Gastroesophageal sphincter (tissue), 4 donors: ENCODE measurements at regions not wholly inside any gene's neighbourhood (a gene's known extent, or its start where the extent isn't known, plus 50 kb on each side); places are given as distances from the start of the nearest gene placed in this dataset.

Experiments
- ATAC-seq: fragments of 150-250 bp; one replicate; pipeline ENCODE4 v1.9.1; 2016; ENCODE audit warnings: mild to moderate bottlenecking, moderate library complexity
- H3K27ac ChIP-seq, 4 donors: fragments of 200-600 bp; sonication (generic) in 3 of 4; 1 replicate in 3 of 4; 2 replicates in 1 of 4; pipeline ENCODE4 v1.5.1; 2016 to 2019
- H3K27me3 ChIP-seq: fragments of 200-600 bp; sonication (generic); one replicate; pipeline ENCODE4 v1.5.1; 2019
- H3K36me3 ChIP-seq, 2 donors: fragments of 200-600 bp; sonication (generic); one replicate each; pipeline ENCODE4 v1.5.1; 2019; ENCODE audit warnings: control low read depth in 1 of 2
- H3K4me1 ChIP-seq, 3 donors: fragments of 200-600 bp; sonication (generic); 1 replicate in 2 of 3; 2 replicates in 1 of 3; pipeline ENCODE4 v1.5.1; 2016 to 2019; ENCODE audit warnings: control low read depth in 2 of 3
- H3K4me3 ChIP-seq, 2 donors: fragments of 200-600 bp; sonication (generic); one replicate each; pipeline ENCODE4 v1.5.1; 2019; ENCODE audit warnings: mild to moderate bottlenecking in 1 of 2, moderate library complexity in 1 of 2
- H3K9me3 ChIP-seq, 3 donors: fragments of 200-600 bp; sonication (generic); one replicate each; pipeline ENCODE4 v1.5.1; 2017 to 2019; ENCODE audit warnings: control low read depth in 2 of 3
- CTCF ChIP-seq, 4 experiments: fragments of 200-600 bp in 2 of 4; fragments of 450-650 bp in 2 of 4; sonication (generic) in 1 of 4; IDR thresholded peaks; one replicate each; pipeline ENCODE4 v1.5.1; 2017 to 2019; ENCODE audit warnings: antibody characterized with exemption in 4 of 4, mild to moderate bottlenecking in 2 of 4, moderate library complexity in 2 of 4
- EP300 ChIP-seq: sonication (generic); formaldehyde crosslinking; IDR thresholded peaks from one replicate; pipeline ENCODE4 v1.6.1; 2017; ENCODE audit warnings: antibody characterized with exemption, mild to moderate bottlenecking
- POLR2A ChIP-seq, 2 donors: fragments of 450-650 bp; IDR thresholded peaks; one replicate each; pipeline ENCODE4 v1.6.1; 2017; ENCODE audit warnings: antibody characterized with exemption in 2 of 2, mild to moderate bottlenecking in 2 of 2, moderate library complexity in 1 of 2
- POLR2AphosphoS5 ChIP-seq: sonication (generic); formaldehyde crosslinking; IDR thresholded peaks from one replicate; pipeline ENCODE4 v1.6.1; 2017; ENCODE audit warnings: antibody characterized with exemption
- WGBS, 2 donors: methylation state at CpG; one replicate each; pipeline ENCODE4 v1.1.5; 2018; ENCODE audit warnings: low coverage in 1 of 2; 5-methylcytosine and 5-hydroxymethylcytosine counted together

DNA sequence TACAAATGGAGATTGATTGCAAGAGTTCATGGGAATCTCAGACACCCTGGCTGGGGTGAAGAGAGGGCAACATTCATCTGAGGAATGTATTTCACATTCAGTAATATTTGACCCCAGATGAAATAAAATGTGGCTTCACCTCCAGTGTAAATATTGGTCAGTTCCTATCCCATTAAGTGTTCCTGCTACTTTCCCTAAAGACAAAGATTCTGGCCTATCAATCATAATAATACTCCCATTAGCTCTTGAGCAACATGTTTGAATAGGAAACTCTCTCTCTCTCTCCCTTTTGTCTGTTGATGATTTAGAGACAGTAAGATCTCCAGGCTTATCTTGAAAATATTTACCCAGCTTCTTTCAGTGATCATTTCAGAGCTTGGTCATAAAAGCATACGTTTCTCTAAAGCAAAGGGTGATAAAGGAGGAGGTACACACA, 70.1 kb downstream of the KCNJ2 start:
- TF ChIP-seq POLR2AphosphoS5: no peak
- TF ChIP-seq CTCF (IDR thresholded peaks at IDR 0.05): no peak
- TF ChIP-seq POLR2A (IDR thresholded peaks at IDR 0.05): no peak
- TF ChIP-seq EP300: no peak
- WGBS, 2 donors: 0% methylated on average over 1 of the region's 1 CpG; no CpG with 5 or more reads in 1 of the 2 donors
- Histone ChIP-seq H3K36me3 (no peaks in the 10 kb centered on the region), H3K27ac (no peak overlapping the region), H3K4me1 (no peaks in the 10 kb centered on the region), H3K4me3 (no peak overlapping the region), H3K27me3 (no peaks in the 10 kb centered on the region), H3K9me3 (no peaks in the 10 kb centered on the region)
- no peak for ATAC-seq

DNA sequence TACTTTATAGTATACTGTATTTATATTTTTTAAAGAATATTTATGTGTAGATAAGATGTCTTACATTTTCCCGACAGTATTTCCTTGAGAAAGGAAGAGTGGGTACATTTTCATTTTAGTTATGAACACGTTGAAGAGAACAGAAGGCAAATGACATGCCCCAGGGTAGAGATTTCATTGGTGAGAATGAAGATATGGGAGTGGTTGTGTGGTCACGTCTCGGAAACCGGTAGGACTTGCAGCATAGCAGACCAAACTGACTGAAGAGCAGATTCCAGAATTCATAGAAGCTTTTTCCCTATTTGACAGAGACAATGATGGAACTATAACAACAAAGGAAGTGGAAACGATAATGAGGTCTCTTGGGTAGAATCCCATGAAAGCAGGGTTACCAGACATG, 71.7 kb downstream of the KCNJ2 start:
- Histone ChIP-seq H3K27ac (no peak overlapping the region), H3K4me1 (no peaks in the 10 kb centered on the region), H3K36me3 (no peaks in the 10 kb centered on the region), H3K9me3 (no peaks in the 10 kb centered on the region), H3K27me3 (no peaks in the 10 kb centered on the region), H3K4me3 (no peak overlapping the region)
- TF ChIP-seq POLR2A (IDR thresholded peaks at IDR 0.05): no peak
- no peak for TF ChIP-seq POLR2AphosphoS5
- TF ChIP-seq CTCF (IDR thresholded peaks at IDR 0.05): no peak
- TF ChIP-seq EP300: no peak
- WGBS, 2 donors: 79 to 87% methylated on average over 4 to 5 of the region's 6 CpGs
- ATAC-seq: no peak

GRCh38 chr17:70242781-70243437, 73.6 kb downstream of the KCNJ2 start:
- Histone ChIP-seq H3K4me1 (no peaks in the 10 kb centered on the region), H3K4me3 (no peak overlapping the region), H3K36me3 (no peaks in the 10 kb centered on the region), H3K9me3 (no peaks in the 10 kb centered on the region), H3K27me3 (no peaks in the 10 kb centered on the region), H3K27ac (no peak overlapping the region)
- 19 to 30% methylated on average over 7 of the region's 7 CpGs for WGBS, 2 donors
- TF ChIP-seq POLR2A (IDR thresholded peaks at IDR 0.05) (no peak), EP300 (no peak), CTCF (IDR thresholded peaks at IDR 0.05) (no peak), POLR2AphosphoS5 (no peak)
- no peak for ATAC-seq

DNA sequence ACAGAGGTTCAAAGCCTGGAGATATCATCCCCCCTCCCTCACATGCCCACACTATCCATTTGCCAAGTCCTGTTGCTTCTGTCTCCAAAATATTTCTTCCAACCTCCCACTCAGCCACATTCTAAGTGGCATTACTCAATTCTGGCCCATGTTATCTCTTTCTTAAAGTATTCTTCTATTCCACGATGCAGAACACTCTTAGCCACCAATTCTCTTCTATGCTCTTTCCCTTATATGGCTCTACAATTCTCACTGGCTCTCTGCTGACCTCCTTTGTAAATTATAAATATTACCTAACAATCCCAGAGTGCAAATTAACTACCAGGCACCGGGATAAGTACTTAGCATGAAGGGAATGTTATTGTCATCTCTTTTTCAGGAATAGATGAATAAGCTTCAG, 82.4 kb downstream of the KCNJ2 start:
- H3K4me3 ChIP-seq: no peak overlapping the region
- WGBS, 2 donors: 40 to 50% methylated on average over 2 of the region's 2 CpGs
- no peaks in the 10 kb centered on the region for H3K9me3 ChIP-seq
- no peaks in the 10 kb centered on the region for H3K4me1 ChIP-seq
- no peaks in the 10 kb centered on the region for H3K27me3 ChIP-seq
- ATAC-seq: no peak
- TF ChIP-seq EP300 (no peak), CTCF (IDR thresholded peaks at IDR 0.05) (no peak), POLR2A (IDR thresholded peaks at IDR 0.05) (no peak), POLR2AphosphoS5 (no peak)
- no peak overlapping the region for H3K27ac ChIP-seq
- no peaks in the 10 kb centered on the region for H3K36me3 ChIP-seq

- ATAC-seq: no peak
- Histone ChIP-seq H3K27me3 (no peaks in the 10 kb centered on the region), H3K9me3 (no peaks in the 10 kb centered on the region), H3K4me3 (no peak overlapping the region), H3K36me3 (no peaks in the 10 kb centered on the region), H3K27ac (no peak overlapping the region), H3K4me1 (no peaks in the 10 kb centered on the region)
- 68 to 76% methylated on average over 2 of the region's 2 CpGs for WGBS, 2 donors
- no peak for TF ChIP-seq EP300
- TF ChIP-seq POLR2A (IDR thresholded peaks at IDR 0.05): no peak
- no peak for TF ChIP-seq CTCF (IDR thresholded peaks at IDR 0.05)
- TF ChIP-seq POLR2AphosphoS5: no peak
Measured at GRCh38 chr17:70254735-70255460, 85.6 kb downstream of the KCNJ2 start.
